Activated B cell treated with CpG ODN at 0.5 μM for 24 hours (primary cell): ENCODE measurements at regions not wholly inside any gene's neighbourhood (a gene's known extent, or its start where the extent isn't known, plus 50 kb on each side); places are given as distances from the start of the nearest gene placed in this dataset.

Experiments
- ATAC-seq: fragments of 200-7000 bp; cut with Tn5 transposase; one replicate; pipeline ENCODE4 v1.10.0; 2021; ENCODE audit warnings: low read depth, mild to moderate bottlenecking, moderate library complexity
- CTCF ChIA-PET: fragments of 350-600 bp; sonication (Branson Sonifier 250); formaldehyde crosslinking; loops from one replicate; lab custom pipeline; 2021; ENCODE audit warnings: antibody characterized with exemption; lab: Charles Lee
- POLR2A ChIA-PET: fragments of 350-600 bp; sonication (Branson Sonifier 250); formaldehyde crosslinking; loops from one replicate; lab custom pipeline; 2021; ENCODE audit warnings: antibody characterized with exemption; lab: Charles Lee
- DNase-seq: peaks from one replicate; pipeline ENCODE4 v3.0.0; 2022
- H3K27ac Mint-ChIP-seq: one replicate; pipeline ENCODE4 v1.8.0; 2020; ENCODE audit warnings: mixed read lengths
- H3K27me3 Mint-ChIP-seq: one replicate; pipeline ENCODE4 v1.8.0; 2021; ENCODE audit warnings: mixed read lengths
- H3K36me3 Mint-ChIP-seq: one replicate; pipeline ENCODE4 v1.8.0; 2021; ENCODE audit warnings: low read depth, mixed read lengths
- H3K4me1 Mint-ChIP-seq: one replicate; pipeline ENCODE4 v1.8.0; 2021; ENCODE audit warnings: mixed read lengths
- H3K4me3 Mint-ChIP-seq: one replicate; pipeline ENCODE4 v1.8.0; 2020; ENCODE audit warnings: mild to moderate bottlenecking, mixed read lengths
- H3K9me3 Mint-ChIP-seq: one replicate; pipeline ENCODE4 v1.8.0; 2020; ENCODE audit warnings: mixed read lengths
- CTCF ChIP-seq: fragments of 200-600 bp; IDR thresholded peaks from one replicate; pipeline ENCODE4 v1.8.0; 2022; ENCODE audit warnings: antibody characterized with exemption, mild to moderate bottlenecking
- intact Hi-C: fragments of 100-400 bp; cut with micrococcal nuclease; formaldehyde crosslinking; loops from one replicate; pipeline ENCODE4 v1.15.1; 2024

GRCh38 chr4:12041828-12042227 lies 613.1 kb upstream of the HS3ST1 start:
- CTCF ChIA-PET: no interaction called here
- DNase-seq (no peak), ATAC-seq (no peak)
- Mint-ChIP-seq H3K4me3 (no peak overlapping the region), H3K36me3 (no peaks in the 10 kb centered on the region), H3K4me1 (no peaks in the 10 kb centered on the region), H3K27me3 (no peaks in the 10 kb centered on the region), H3K27ac (no peak overlapping the region), H3K9me3 (peaks cover 13% of the 10 kb centered on the region)
- intact Hi-C loops: no loop called here
- POLR2A ChIA-PET: no interaction called here
- TF ChIP-seq CTCF: no peak

DNA sequence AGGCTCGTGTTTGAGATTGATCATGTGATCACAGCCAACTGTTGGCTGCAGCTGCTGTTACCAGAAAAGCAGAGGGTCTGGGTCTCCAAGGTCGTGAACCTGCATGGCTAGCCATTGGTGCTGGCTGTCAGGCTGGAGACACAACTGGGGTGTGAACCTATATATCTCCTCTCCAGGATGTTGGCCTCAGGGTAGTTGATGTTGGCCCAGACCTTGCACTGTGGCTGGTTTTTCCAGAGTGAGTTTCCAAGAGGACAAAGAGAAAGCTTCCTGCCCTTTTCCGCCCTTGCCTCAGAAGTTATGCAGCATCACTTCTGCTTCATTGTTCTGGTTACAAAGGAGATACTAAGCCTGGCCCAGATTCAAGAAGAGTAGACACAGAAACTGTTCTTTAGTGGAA lies 607.8 kb upstream of the HS3ST1 start:
- intact Hi-C loops: no loop called here
- H3K27ac Mint-ChIP-seq: no peak overlapping the region
- H3K4me1 Mint-ChIP-seq: no peaks in the 10 kb centered on the region
- no peaks in the 10 kb centered on the region for H3K36me3 Mint-ChIP-seq
- POLR2A ChIA-PET: no interaction called here
- no peak for TF ChIP-seq CTCF
- no peak for DNase-seq
- no peaks in the 10 kb centered on the region for H3K27me3 Mint-ChIP-seq
- peaks cover 16% of the 10 kb centered on the region for H3K9me3 Mint-ChIP-seq
- CTCF ChIA-PET: no interaction called here
- H3K4me3 Mint-ChIP-seq: no peak overlapping the region
- ATAC-seq: no peak

DNA sequence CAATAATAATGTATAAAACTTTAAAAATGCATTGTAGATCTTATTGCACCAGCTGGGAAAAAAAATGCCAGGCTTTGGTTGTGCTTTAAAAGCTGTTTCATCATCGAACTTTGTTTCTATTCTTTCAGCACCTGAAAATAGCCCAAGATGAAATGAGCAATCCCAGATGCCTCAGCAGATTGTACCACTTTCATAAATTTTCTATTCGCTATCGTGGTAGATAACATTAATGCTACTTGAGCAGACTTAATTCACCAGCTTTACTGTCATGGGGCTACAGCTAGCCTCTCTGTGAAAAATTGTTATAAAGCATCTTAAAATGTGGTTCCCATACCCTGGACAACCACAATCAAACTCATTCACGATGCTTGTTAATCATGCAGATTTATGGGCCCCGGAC lies 599.6 kb upstream of the HS3ST1 start:
- CTCF ChIA-PET: no interaction called here
- no peak for TF ChIP-seq CTCF
- Mint-ChIP-seq H3K27me3 (no peaks in the 10 kb centered on the region), H3K27ac (no peak overlapping the region), H3K4me1 (no peaks in the 10 kb centered on the region), H3K9me3 (no peaks in the 10 kb centered on the region), H3K36me3 (no peaks in the 10 kb centered on the region), H3K4me3 (no peak overlapping the region)
- POLR2A ChIA-PET: no interaction called here
- intact Hi-C loops: no loop called here
- ATAC-seq (no peak), DNase-seq (no peak)

DNA sequence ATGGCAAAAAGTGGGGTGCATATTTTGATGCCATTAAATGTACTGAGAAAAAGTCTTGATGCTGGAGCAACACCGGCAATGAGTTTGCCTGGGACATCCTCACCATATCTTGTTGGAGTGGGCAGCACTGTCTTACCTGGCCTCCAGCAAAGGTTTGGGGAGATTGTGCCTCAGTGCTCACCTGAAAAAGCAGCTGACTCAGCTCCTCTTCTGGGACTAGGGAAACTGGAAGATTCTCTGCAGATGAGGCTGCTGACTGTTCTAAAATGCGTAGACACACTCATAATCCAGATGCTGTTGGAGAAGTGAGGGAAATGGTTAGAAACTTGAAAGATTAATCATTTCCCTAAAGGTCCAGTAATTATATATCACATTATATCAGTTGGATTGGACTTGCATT lies 593.7 kb upstream of the HS3ST1 start:
- H3K36me3 Mint-ChIP-seq: no peaks in the 10 kb centered on the region
- H3K4me3 Mint-ChIP-seq: no peak overlapping the region
- no peaks in the 10 kb centered on the region for H3K27me3 Mint-ChIP-seq
- CTCF ChIA-PET: no interaction called here
- POLR2A ChIA-PET: no interaction called here
- H3K4me1 Mint-ChIP-seq: no peaks in the 10 kb centered on the region
- TF ChIP-seq CTCF: no peak
- H3K27ac Mint-ChIP-seq: no peak overlapping the region
- H3K9me3 Mint-ChIP-seq: peaks cover 10% of the 10 kb centered on the region
- intact Hi-C loops: no loop called here
- ATAC-seq (no peak), DNase-seq (no peak)

GRCh38 chr4:12016729-12017128 lies 588.0 kb upstream of the HS3ST1 start:
- H3K36me3 Mint-ChIP-seq: no peaks in the 10 kb centered on the region
- peaks cover 15% of the 10 kb centered on the region for H3K9me3 Mint-ChIP-seq
- H3K4me1 Mint-ChIP-seq: no peaks in the 10 kb centered on the region

More at GRCh38 chr4:12016729-12017128, 588.0 kb upstream of the HS3ST1 start:
- Mint-ChIP-seq H3K4me3 (no peak overlapping the region), H3K27me3 (no peaks in the 10 kb centered on the region), H3K27ac (no peak overlapping the region)
- ChIA-PET POLR2A (no interaction called here), CTCF (no interaction called here)
- no peak for ATAC-seq
- no peak for DNase-seq
- TF ChIP-seq CTCF: no peak
- intact Hi-C loops: no loop called here
